ENCODE measurements at regions not wholly inside any gene's neighbourhood (a gene's known extent, or its start where the extent isn't known, plus 50 kb on each side); places are given as distances from the start of the nearest gene placed in this dataset.
"Not testable (repeated sequence)": the region's sequence is repeated elsewhere in the genome, so short reads cannot be mapped to it uniquely, and the experiment has no call there.

DNA sequence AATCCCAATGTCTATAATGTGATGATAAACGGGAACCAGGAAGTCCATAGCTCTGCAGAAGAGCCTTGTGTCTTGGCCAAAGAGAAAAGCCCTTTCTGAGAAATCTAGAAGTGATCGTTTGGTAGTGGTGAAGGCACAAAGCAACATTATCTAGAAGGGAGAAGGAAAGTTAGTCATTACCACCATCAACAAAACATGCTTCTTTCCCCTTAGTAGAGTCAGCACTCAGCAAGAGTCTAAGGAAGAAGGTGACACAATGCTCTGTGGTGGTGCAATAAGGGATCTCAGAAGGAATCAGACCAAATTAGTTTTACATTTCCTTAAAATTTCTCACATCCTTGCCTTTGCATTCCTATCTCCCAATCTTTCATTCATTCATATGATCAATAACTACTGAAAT is 134.4 kb upstream of the PRDX6 start:
- Histone ChIP-seq H3K4me3 (ENCODE audit: low read depth, low read length) (no peak overlapping the region), H3K9me3 (ENCODE audit: control insufficient read depth, insufficient read depth, low read length) (no peaks in the 10 kb centered on the region), H3K27ac (ENCODE audit: low read depth, low read length) (no peak overlapping the region), H3K27me3 (ENCODE audit: control insufficient read depth, insufficient read depth, low read length) (no peaks in the 10 kb centered on the region)
- ChIA-PET POLR2A (no interaction called here), CTCF (no interaction called here)
- TF ChIP-seq, protein P1, sequence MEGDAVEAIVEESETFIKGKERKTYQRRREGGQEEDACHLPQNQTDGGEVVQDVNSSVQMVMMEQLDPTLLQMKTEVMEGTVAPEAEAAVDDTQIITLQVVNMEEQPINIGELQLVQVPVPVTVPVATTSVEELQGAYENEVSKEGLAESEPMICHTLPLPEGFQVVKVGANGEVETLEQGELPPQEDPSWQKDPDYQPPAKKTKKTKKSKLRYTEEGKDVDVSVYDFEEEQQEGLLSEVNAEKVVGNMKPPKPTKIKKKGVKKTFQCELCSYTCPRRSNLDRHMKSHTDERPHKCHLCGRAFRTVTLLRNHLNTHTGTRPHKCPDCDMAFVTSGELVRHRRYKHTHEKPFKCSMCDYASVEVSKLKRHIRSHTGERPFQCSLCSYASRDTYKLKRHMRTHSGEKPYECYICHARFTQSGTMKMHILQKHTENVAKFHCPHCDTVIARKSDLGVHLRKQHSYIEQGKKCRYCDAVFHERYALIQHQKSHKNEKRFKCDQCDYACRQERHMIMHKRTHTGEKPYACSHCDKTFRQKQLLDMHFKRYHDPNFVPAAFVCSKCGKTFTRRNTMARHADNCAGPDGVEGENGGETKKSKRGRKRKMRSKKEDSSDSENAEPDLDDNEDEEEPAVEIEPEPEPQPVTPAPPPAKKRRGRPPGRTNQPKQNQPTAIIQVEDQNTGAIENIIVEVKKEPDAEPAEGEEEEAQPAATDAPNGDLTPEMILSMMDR (IDR thresholded peaks at IDR 0.05; ENCODE audit: low read depth, low read length) = no peak
- DNase-seq (ENCODE audit: low read depth, low spot score) = no peak

DNA sequence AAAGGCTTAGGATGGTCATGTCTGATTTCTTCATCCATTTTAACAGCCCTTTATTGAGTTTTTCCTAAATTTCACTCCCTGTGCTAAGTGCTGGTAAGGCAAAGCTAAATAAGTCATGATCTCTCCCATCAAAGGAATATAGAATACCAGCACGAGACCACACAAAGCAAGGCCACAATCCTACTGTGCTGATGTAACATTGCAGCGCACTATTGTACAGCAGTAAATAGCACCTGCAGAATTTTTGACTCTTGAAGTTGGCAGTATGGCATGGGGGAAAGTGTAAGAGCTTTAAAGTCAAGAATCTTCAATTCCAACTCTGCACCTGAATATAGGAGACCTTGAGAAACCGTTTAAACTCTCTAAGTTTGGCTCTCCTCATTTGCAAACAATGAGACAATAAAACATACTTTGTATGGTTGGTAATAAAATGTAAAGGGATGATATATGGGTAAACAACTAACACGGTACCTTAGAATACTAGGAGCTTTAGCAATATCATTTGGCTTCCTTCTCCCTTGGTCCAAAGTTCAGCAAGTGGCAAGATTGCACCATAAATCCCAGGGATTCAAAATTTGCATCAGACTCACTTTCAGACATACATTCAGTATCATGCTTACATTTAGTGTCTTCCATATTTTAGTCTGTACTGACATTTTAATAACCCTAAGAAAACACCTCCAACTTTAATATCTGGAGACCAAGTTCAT is 132.9 kb upstream of the PRDX6 start:
- DNase-seq (ENCODE audit: low read depth, low spot score) = no peak
- TF ChIP-seq, protein P1 (IDR thresholded peaks at IDR 0.05; ENCODE audit: low read depth, low read length) = no peak
- CTCF ChIA-PET = no interaction called here
- Histone ChIP-seq H3K27me3 (ENCODE audit: control insufficient read depth, insufficient read depth, low read length) (no peaks in the 10 kb centered on the region), H3K4me3 (ENCODE audit: low read depth, low read length) (no peak overlapping the region), H3K9me3 (ENCODE audit: control insufficient read depth, insufficient read depth, low read length) (no peaks in the 10 kb centered on the region; the same call in 1 of the 2 replicates), H3K27ac (ENCODE audit: low read depth, low read length) (no peak overlapping the region)
- POLR2A ChIA-PET = no interaction called here

DNA sequence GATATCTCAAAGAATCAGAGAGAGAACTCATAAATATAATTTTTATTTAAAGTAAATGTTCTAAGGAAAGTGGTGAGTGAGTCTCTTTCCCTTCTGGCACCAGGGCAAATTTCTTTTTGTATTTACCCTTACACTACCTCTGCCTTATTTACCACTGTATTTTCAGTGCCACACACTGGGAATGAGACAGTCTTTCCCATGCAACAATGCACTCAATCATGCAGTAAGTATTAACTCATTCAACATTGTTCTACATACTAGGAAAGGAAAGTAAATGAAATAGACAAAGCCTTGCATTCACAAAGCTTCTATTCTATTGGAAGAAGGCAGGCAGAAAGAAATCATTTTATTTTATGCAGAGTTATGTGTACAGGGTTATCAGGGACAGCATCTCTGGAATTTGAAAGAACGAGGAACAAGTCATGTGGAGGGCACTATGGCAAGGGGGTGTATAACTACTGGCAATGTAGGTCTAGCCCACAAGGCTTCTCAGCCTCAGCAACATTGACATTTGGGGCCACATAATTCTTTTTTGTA is 129.8 kb upstream of the PRDX6 start:
- no peak overlapping the region for H3K27ac ChIP-seq (ENCODE audit: low read depth, low read length)
- H3K4me3 ChIP-seq (ENCODE audit: low read depth, low read length) = no peak overlapping the region
- TF ChIP-seq, protein P1 (IDR thresholded peaks at IDR 0.05; ENCODE audit: low read depth, low read length) = no peak
- DNase-seq (ENCODE audit: low read depth, low spot score) = no peak
- peaks cover 4% of the 10 kb centered on the region for H3K9me3 ChIP-seq (ENCODE audit: control insufficient read depth, insufficient read depth, low read length)
- no peaks in the 10 kb centered on the region for H3K27me3 ChIP-seq (ENCODE audit: control insufficient read depth, insufficient read depth, low read length)
- CTCF ChIA-PET = interaction anchor here (0.6 kb wide), 1 partner anchor 70 kb away, joined by 3 read pairs; no protein-coding TSS in a partner anchor
- POLR2A ChIA-PET = no interaction called here

DNA sequence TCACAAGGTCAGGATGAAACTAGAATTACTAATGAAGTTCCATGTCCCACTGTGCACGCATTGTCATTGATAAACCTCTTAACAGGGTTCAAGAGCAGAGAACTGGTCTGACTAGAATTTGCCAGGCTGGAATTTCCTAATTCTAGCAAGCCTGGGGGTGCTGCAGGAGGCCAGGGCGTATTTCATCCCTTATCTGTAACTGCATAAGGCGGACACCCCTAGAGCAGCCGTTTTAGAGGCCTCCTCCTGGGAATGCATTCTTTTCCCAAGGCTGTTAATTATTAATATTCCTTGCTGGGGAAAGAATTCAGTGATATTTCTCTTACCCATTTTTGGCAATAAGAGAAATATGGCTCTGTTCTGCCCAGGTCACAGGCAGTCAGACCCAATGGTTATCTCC is 124.5 kb upstream of the PRDX6 start:
- H3K27ac ChIP-seq (ENCODE audit: low read depth, low read length); CTCF ChIA-PET; DNase-seq (ENCODE audit: low read depth, low spot score); H3K9me3 ChIP-seq (ENCODE audit: control insufficient read depth, insufficient read depth, low read length); POLR2A ChIA-PET; H3K27me3 ChIP-seq (ENCODE audit: control insufficient read depth, insufficient read depth, low read length); H3K4me3 ChIP-seq (ENCODE audit: low read depth, low read length): not testable (repeated sequence)

DNA sequence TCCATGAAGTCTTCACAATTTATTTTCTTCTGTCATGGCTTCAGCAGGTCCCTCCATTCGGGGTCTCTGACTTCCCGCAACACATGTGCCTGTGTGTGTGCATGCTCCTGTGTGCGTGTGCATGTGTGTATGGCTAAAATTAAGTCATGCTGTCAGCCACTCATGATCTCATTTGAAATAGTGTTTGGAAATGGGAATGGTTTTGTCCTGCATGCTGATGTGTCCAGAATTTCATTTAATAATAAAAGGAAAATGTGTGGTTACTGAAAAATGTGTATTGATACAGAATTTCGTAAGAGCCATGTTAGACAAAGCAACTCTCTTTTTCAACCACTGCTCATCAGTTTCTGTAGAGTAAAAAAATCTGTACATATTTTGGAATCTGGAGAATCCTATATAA is 123.8 kb upstream of the PRDX6 start:
- POLR2A ChIA-PET = no interaction called here
- Histone ChIP-seq H3K27ac (ENCODE audit: low read depth, low read length) (no peak overlapping the region), H3K9me3 (ENCODE audit: control insufficient read depth, insufficient read depth, low read length) (peaks cover 4% of the 10 kb centered on the region), H3K4me3 (ENCODE audit: low read depth, low read length) (no peak overlapping the region), H3K27me3 (ENCODE audit: control insufficient read depth, insufficient read depth, low read length) (no peaks in the 10 kb centered on the region)
- CTCF ChIA-PET = no interaction called here
- TF ChIP-seq, protein P1 (IDR thresholded peaks at IDR 0.05; ENCODE audit: low read depth, low read length) = no peak
- no peak for DNase-seq (ENCODE audit: low read depth, low spot score)
